ENCODE measurements at regions not wholly inside any gene's neighbourhood (a gene's known extent, or its start where the extent isn't known, plus 50 kb on each side); places are given as distances from the start of the nearest gene placed in this dataset.

DNA sequence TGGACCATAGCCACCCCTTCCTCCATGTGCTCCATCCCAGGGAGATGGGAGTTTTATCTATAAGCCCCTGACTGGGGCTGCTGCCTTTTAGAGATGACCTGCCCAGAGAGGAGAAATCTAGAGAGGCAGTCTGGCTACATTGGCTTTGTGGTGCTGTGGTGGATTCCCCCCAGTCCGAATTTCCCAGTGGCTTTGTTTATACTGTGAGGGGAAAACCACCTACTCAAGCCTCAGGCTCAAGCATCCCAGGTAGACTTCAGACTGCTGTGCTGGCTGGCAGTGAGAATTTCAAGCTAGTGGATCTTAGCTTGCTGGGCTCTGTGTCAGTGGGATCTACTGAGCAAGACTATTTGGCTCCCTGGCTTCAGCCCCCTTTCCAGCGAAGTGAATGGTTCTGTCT lies 1195.7 kb upstream of the PCDH20 start:
- no peak for DNase-seq
- intact Hi-C loops (cut with DNase I): no loop called here
- ATAC-seq (ENCODE audit: low FRiP score): no peak
- 83 to 84% methylated on average over 2 of the region's 2 CpGs for WGBS, 2 donors
- Histone ChIP-seq H3K4me3 (ENCODE audit: low read length in 2 of 2) (no peak overlapping the region), H3K27ac (ENCODE audit: low read depth in 1 of 2, low read length in 2 of 2) (no peak overlapping the region), H3K9me3 (ENCODE audit: control insufficient read depth, low read length) (no peaks in the 10 kb centered on the region), H3K4me1 (ENCODE audit: control insufficient read depth in 1 of 2, insufficient read depth in 2 of 2, low read length in 2 of 2) (no peaks in the 10 kb centered on the region), H3K27me3 (ENCODE audit: control insufficient read depth in 1 of 2, insufficient read depth in 2 of 2, low read length in 1 of 2) (no peaks in the 10 kb centered on the region), H3K36me3 (ENCODE audit: control insufficient read depth in 1 of 2, insufficient read depth in 2 of 2, low read length in 1 of 2) (no peaks in the 10 kb centered on the region)

DNA sequence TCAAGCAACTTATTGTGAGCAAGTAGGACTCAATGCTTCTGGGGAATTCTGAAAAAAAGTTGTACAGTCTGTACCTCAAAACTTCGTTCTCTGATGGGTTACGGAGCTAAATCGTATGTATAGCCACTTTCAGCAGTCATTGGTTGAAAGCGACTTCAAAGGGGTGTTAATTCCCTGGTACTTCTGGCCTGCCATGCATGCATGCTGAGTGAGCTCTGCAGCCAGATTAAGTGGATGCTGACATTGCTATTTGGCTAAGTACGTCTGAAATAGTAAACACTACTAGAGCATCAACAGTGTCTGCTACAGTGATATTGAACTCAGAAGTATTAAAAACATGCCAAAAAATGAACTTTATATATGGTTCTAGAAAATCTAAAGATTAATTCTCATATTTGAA lies 1183.1 kb upstream of the PCDH20 start:
- 60 to 63% methylated on average over 5 of the region's 5 CpGs for whole genome bisulfite sequencing, 2 donors
- DNase-seq: no peak
- intact Hi-C loops (cut with DNase I): no loop called here
- ATAC-seq (ENCODE audit: low FRiP score): no peak
- H3K4me3 ChIP-seq (ENCODE audit: low read length in 2 of 2): no peak overlapping the region
- H3K36me3 ChIP-seq (ENCODE audit: control insufficient read depth in 1 of 2, insufficient read depth in 2 of 2, low read length in 1 of 2): no peaks in the 10 kb centered on the region
- no peaks in the 10 kb centered on the region for H3K27me3 ChIP-seq (ENCODE audit: control insufficient read depth in 1 of 2, insufficient read depth in 2 of 2, low read length in 1 of 2)
- no peaks in the 10 kb centered on the region for H3K4me1 ChIP-seq (ENCODE audit: control insufficient read depth in 1 of 2, insufficient read depth in 2 of 2, low read length in 2 of 2)
- H3K9me3 ChIP-seq (ENCODE audit: control insufficient read depth, low read length): no peaks in the 10 kb centered on the region
- no peak overlapping the region for H3K27ac ChIP-seq (ENCODE audit: low read depth in 1 of 2, low read length in 2 of 2)

DNA sequence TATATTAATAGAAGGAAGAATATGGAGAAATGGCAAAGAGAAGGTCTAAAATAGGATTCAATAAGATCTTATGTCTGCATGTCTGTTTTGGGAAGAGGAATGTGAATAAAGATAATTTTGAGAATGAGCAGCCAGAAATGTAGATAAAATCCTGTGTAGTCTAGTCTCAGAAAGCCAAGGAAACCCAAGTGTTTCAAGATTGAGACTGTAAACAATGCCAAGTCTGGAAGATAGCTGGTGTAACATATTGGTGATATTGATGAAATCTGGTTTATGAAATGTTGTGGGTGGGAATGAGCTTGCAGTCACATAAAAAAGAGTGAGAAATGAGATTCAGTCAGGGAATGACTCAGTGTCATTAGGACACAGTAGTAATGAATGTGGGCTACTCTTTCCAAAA lies 1180.3 kb upstream of the PCDH20 start:
- no peaks in the 10 kb centered on the region for H3K36me3 ChIP-seq (ENCODE audit: control insufficient read depth in 1 of 2, insufficient read depth in 2 of 2, low read length in 1 of 2)
- no peaks in the 10 kb centered on the region for H3K27me3 ChIP-seq (ENCODE audit: control insufficient read depth in 1 of 2, insufficient read depth in 2 of 2, low read length in 1 of 2)
- H3K9me3 ChIP-seq (ENCODE audit: control insufficient read depth, low read length): peaks cover 1% of the 10 kb centered on the region
- intact Hi-C loops (cut with DNase I): no loop called here
- no peak overlapping the region for H3K27ac ChIP-seq (ENCODE audit: low read depth in 1 of 2, low read length in 2 of 2)
- DNase-seq (no peak), ATAC-seq (ENCODE audit: low FRiP score) (no peak)
- H3K4me3 ChIP-seq (ENCODE audit: low read length in 2 of 2): no peak overlapping the region
- H3K4me1 ChIP-seq (ENCODE audit: control insufficient read depth in 1 of 2, insufficient read depth in 2 of 2, low read length in 2 of 2): no peaks in the 10 kb centered on the region

DNA sequence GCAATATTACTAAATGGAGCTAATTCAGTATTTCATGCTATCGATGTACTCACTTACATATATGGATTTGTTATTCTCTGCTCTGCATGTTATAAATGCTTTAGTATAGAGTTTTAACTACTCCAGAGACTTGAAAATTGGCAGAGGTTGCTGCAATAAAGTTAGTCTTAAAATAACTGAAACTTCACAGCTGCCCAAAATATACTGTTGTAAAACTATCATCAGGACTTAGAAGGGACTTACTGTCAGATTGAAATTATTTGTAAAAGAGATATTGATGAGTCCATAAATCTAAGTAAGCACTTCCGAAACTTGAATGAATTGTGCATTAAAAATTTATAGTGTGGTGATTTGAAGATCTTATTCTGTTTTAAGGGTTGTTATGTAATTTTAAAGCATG lies 1178.2 kb upstream of the PCDH20 start:
- ATAC-seq (ENCODE audit: low FRiP score) (no peak), DNase-seq (no peak)
- peaks cover 1% of the 10 kb centered on the region for H3K9me3 ChIP-seq (ENCODE audit: control insufficient read depth, low read length)
- no peak overlapping the region for H3K4me3 ChIP-seq (ENCODE audit: low read length in 2 of 2)
- WGBS, 2 donors: 18 to 22% methylated on average over 2 of the region's 2 CpGs
- H3K27me3 ChIP-seq (ENCODE audit: control insufficient read depth in 1 of 2, insufficient read depth in 2 of 2, low read length in 1 of 2): no peaks in the 10 kb centered on the region
- no peak overlapping the region for H3K27ac ChIP-seq (ENCODE audit: low read depth in 1 of 2, low read length in 2 of 2)
- intact Hi-C loops (cut with DNase I): no loop called here
- no peaks in the 10 kb centered on the region for H3K36me3 ChIP-seq (ENCODE audit: control insufficient read depth in 1 of 2, insufficient read depth in 2 of 2, low read length in 1 of 2)
- H3K4me1 ChIP-seq (ENCODE audit: control insufficient read depth in 1 of 2, insufficient read depth in 2 of 2, low read length in 2 of 2): no peaks in the 10 kb centered on the region

GRCh38 chr13:62583466-62583865 lies 1167.8 kb upstream of the PCDH20 start:
- no peaks in the 10 kb centered on the region for H3K36me3 ChIP-seq (ENCODE audit: control insufficient read depth in 1 of 2, insufficient read depth in 2 of 2, low read length in 1 of 2)
- DNase-seq (no peak), ATAC-seq (ENCODE audit: low FRiP score) (no peak)
- no peak overlapping the region for H3K27ac ChIP-seq (ENCODE audit: low read depth in 1 of 2, low read length in 2 of 2)
- H3K27me3 ChIP-seq (ENCODE audit: control insufficient read depth in 1 of 2, insufficient read depth in 2 of 2, low read length in 1 of 2): no peaks in the 10 kb centered on the region
- no peaks in the 10 kb centered on the region for H3K4me1 ChIP-seq (ENCODE audit: control insufficient read depth in 1 of 2, insufficient read depth in 2 of 2, low read length in 2 of 2)
- no peak overlapping the region for H3K4me3 ChIP-seq (ENCODE audit: low read length in 2 of 2)
- 51% methylated on average over 2 of the region's 2 CpGs for WGBS, 2 donors
- H3K9me3 ChIP-seq (ENCODE audit: control insufficient read depth, low read length): no peaks in the 10 kb centered on the region
- intact Hi-C loops (cut with DNase I): no loop called here

- DNase-seq: no peak
- Histone ChIP-seq H3K4me3 (ENCODE audit: low read length in 2 of 2) (no peak overlapping the region), H3K36me3 (ENCODE audit: control insufficient read depth in 1 of 2, insufficient read depth in 2 of 2, low read length in 1 of 2) (no peaks in the 10 kb centered on the region), H3K27me3 (ENCODE audit: control insufficient read depth in 1 of 2, insufficient read depth in 2 of 2, low read length in 1 of 2) (no peaks in the 10 kb centered on the region), H3K9me3 (ENCODE audit: control insufficient read depth, low read length) (no peaks in the 10 kb centered on the region), H3K4me1 (ENCODE audit: control insufficient read depth in 1 of 2, insufficient read depth in 2 of 2, low read length in 2 of 2) (no peaks in the 10 kb centered on the region), H3K27ac (ENCODE audit: low read depth in 1 of 2, low read length in 2 of 2) (no peak overlapping the region)
- intact Hi-C loops (cut with DNase I): no loop called here
- ATAC-seq (ENCODE audit: low FRiP score): no peak
Observed at GRCh38 chr13:62578402-62578801, 1162.8 kb upstream of the PCDH20 start.

DNA sequence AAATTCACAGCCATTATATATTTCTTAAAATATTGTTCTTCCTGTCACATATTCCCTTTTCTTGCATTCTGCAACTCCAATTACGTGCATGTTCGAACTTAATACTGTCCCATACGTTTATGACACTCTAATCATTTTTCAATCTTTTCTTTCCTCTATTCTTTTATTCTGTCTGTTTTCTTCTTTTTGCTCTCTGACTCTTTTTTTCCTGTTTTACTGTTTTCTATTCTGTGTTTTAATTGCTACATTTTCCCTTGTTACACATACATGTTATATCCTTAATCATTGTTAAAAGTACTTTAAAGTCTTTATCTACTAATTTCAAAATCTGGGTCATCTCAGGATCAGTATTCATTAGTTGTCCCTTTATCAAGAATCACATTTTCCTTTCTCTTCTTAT lies 1149.1 kb upstream of the PCDH20 start:
- Histone ChIP-seq H3K27ac (ENCODE audit: low read depth in 1 of 2, low read length in 2 of 2) (no peak overlapping the region), H3K4me1 (ENCODE audit: control insufficient read depth in 1 of 2, insufficient read depth in 2 of 2, low read length in 2 of 2) (no peaks in the 10 kb centered on the region), H3K27me3 (ENCODE audit: control insufficient read depth in 1 of 2, insufficient read depth in 2 of 2, low read length in 1 of 2) (no peaks in the 10 kb centered on the region), H3K4me3 (ENCODE audit: low read length in 2 of 2) (no peak overlapping the region), H3K36me3 (ENCODE audit: control insufficient read depth in 1 of 2, insufficient read depth in 2 of 2, low read length in 1 of 2) (no peaks in the 10 kb centered on the region), H3K9me3 (ENCODE audit: control insufficient read depth, low read length) (no peaks in the 10 kb centered on the region)
- 60 to 73% methylated on average over 3 of the region's 3 CpGs for whole genome bisulfite sequencing, 2 donors
- intact Hi-C loops (cut with DNase I): no loop called here
- DNase-seq (no peak), ATAC-seq (ENCODE audit: low FRiP score) (no peak)

GRCh38 chr13:62563251-62563650 lies 1147.6 kb upstream of the PCDH20 start:
- no peak for ATAC-seq (ENCODE audit: low FRiP score)
- Histone ChIP-seq H3K36me3 (ENCODE audit: control insufficient read depth in 1 of 2, insufficient read depth in 2 of 2, low read length in 1 of 2) (no peaks in the 10 kb centered on the region), H3K4me3 (ENCODE audit: low read length in 2 of 2) (no peak overlapping the region), H3K4me1 (ENCODE audit: control insufficient read depth in 1 of 2, insufficient read depth in 2 of 2, low read length in 2 of 2) (no peaks in the 10 kb centered on the region), H3K9me3 (ENCODE audit: control insufficient read depth, low read length) (no peaks in the 10 kb centered on the region), H3K27ac (ENCODE audit: low read depth in 1 of 2, low read length in 2 of 2) (no peak overlapping the region), H3K27me3 (ENCODE audit: control insufficient read depth in 1 of 2, insufficient read depth in 2 of 2, low read length in 1 of 2) (no peaks in the 10 kb centered on the region)
- WGBS, 2 donors: 84 to 85% methylated on average over 1 of the region's 1 CpG
- intact Hi-C loops (cut with DNase I): no loop called here
- no peak for DNase-seq

- DNase-seq (no peak), ATAC-seq (ENCODE audit: low FRiP score) (no peak)
- Histone ChIP-seq H3K27me3 (ENCODE audit: control insufficient read depth in 1 of 2, insufficient read depth in 2 of 2, low read length in 1 of 2) (no peaks in the 10 kb centered on the region), H3K9me3 (ENCODE audit: control insufficient read depth, low read length) (no peaks in the 10 kb centered on the region), H3K4me3 (ENCODE audit: low read length in 2 of 2) (no peak overlapping the region), H3K36me3 (ENCODE audit: control insufficient read depth in 1 of 2, insufficient read depth in 2 of 2, low read length in 1 of 2) (no peaks in the 10 kb centered on the region), H3K4me1 (ENCODE audit: control insufficient read depth in 1 of 2, insufficient read depth in 2 of 2, low read length in 2 of 2) (no peaks in the 10 kb centered on the region), H3K27ac (ENCODE audit: low read depth in 1 of 2, low read length in 2 of 2) (no peak overlapping the region)
- intact Hi-C loops (cut with DNase I): no loop called here
- WGBS, 2 donors: 50 to 76% methylated on average over 1 of the region's 1 CpG
Observed at GRCh38 chr13:62556978-62557377, 1141.3 kb upstream of the PCDH20 start.

- H3K4me3 ChIP-seq (ENCODE audit: low read length in 2 of 2): no peak overlapping the region
- intact Hi-C loops (cut with DNase I): no loop called here
- H3K27ac ChIP-seq (ENCODE audit: low read depth in 1 of 2, low read length in 2 of 2): no peak overlapping the region
- H3K27me3 ChIP-seq (ENCODE audit: control insufficient read depth in 1 of 2, insufficient read depth in 2 of 2, low read length in 1 of 2): no peaks in the 10 kb centered on the region
- no peaks in the 10 kb centered on the region for H3K36me3 ChIP-seq (ENCODE audit: control insufficient read depth in 1 of 2, insufficient read depth in 2 of 2, low read length in 1 of 2)
- WGBS, 2 donors: 61 to 71% methylated on average over 5 of the region's 5 CpGs
- no peaks in the 10 kb centered on the region for H3K9me3 ChIP-seq (ENCODE audit: control insufficient read depth, low read length)
- DNase-seq (no peak), ATAC-seq (ENCODE audit: low FRiP score) (no peak)
- H3K4me1 ChIP-seq (ENCODE audit: control insufficient read depth in 1 of 2, insufficient read depth in 2 of 2, low read length in 2 of 2): no peaks in the 10 kb centered on the region
Observed at GRCh38 chr13:62551588-62551987, 1135.9 kb upstream of the PCDH20 start.
